GM21390 (cell line): ENCODE measurements at regions not wholly inside any gene's neighbourhood (a gene's known extent, or its start where the extent isn't known, plus 50 kb on each side); places are given as distances from the start of the nearest gene placed in this dataset.
"Not testable (repeated sequence)": the region's sequence is repeated elsewhere in the genome, so short reads cannot be mapped to it uniquely, and the experiment has no call there.

ENCODE experiments used
- ATAC-seq: cut with Tn5 transposase; IDR thresholded peaks from one replicate; pipeline ENCODE4 v1.9.1; 2021; ENCODE audit not compliant: unreplicated experiment

GRCh38 chr13:46498650-46499049, 54.3 kb upstream of the LRCH1 start:
- no peak for ATAC-seq

GRCh38 chr13:46496086-46496485, 56.9 kb upstream of the LRCH1 start:
- ATAC-seq, result no peak

- ATAC-seq, result no peak
Measured at GRCh38 chr13:46495651-46496050, 57.3 kb upstream of the LRCH1 start.

GRCh38 chr13:46495066-46495465, 57.9 kb upstream of the LRCH1 start:
- no peak for ATAC-seq

GRCh38 chr13:46492946-46493345, 60.0 kb upstream of the LRCH1 start:
- ATAC-seq, result no peak

GRCh38 chr13:46491641-46492040, 61.3 kb upstream of the LRCH1 start:
- ATAC-seq, result no peak

GRCh38 chr13:46490713-46491112, 62.3 kb upstream of the LRCH1 start:
- not testable (repeated sequence) for ATAC-seq

GRCh38 chr13:46490129-46490528, 62.8 kb upstream of the LRCH1 start:
- ATAC-seq, result no peak

- no peak for ATAC-seq
Measured at GRCh38 chr13:46489586-46490023, 63.4 kb upstream of the LRCH1 start.

GRCh38 chr13:46487748-46488147, 65.2 kb upstream of the LRCH1 start:
- peak; percentile 71 for ATAC-seq

GRCh38 chr13:46486270-46486669, 66.7 kb upstream of the LRCH1 start:
- no peak for ATAC-seq

- no peak for ATAC-seq
Measured at GRCh38 chr13:46484561-46484960, 68.4 kb upstream of the LRCH1 start.

- no peak for ATAC-seq
Measured at GRCh38 chr13:46481166-46481565, 71.8 kb upstream of the LRCH1 start.

- no peak for ATAC-seq
Measured at GRCh38 chr13:46480131-46480530, 72.8 kb upstream of the LRCH1 start.

GRCh38 chr13:46479691-46480090, 73.3 kb upstream of the LRCH1 start:
- no peak for ATAC-seq

GRCh38 chr13:46479283-46479682, 73.7 kb upstream of the LRCH1 start:
- ATAC-seq, result no peak

GRCh38 chr13:46478651-46479050, 74.3 kb upstream of the LRCH1 start:
- ATAC-seq, result no peak

- ATAC-seq, result no peak
Measured at GRCh38 chr13:46476174-46476573, 76.8 kb upstream of the LRCH1 start.

- no peak for ATAC-seq
Measured at GRCh38 chr13:46475541-46475991, 77.4 kb upstream of the LRCH1 start.

- no peak for ATAC-seq
Measured at GRCh38 chr13:46473806-46474205, 79.2 kb upstream of the LRCH1 start.

- ATAC-seq, result no peak
Measured at GRCh38 chr13:46472384-46472783, 80.6 kb upstream of the LRCH1 start.

GRCh38 chr13:46469699-46470098, 82.6 kb upstream of the RUBCNL start:
- not testable (repeated sequence) for ATAC-seq

- no peak for ATAC-seq
Measured at GRCh38 chr13:46468570-46469463, 81.8 kb upstream of the RUBCNL start.
